ENCODE measurements at regions not wholly inside any gene's neighbourhood (a gene's known extent, or its start where the extent isn't known, plus 50 kb on each side); places are given as distances from the start of the nearest gene placed in this dataset.

GRCh38 chr12:115149279-115149678 is 465.3 kb upstream of the TBX3 start:
- 96% methylated on average over 2 of the region's 2 CpGs for WGBS
- no peaks in the 10 kb centered on the region for H3K27me3 ChIP-seq (ENCODE audit: control insufficient read depth in 4 of 4, insufficient read depth in 4 of 4, low read length in 3 of 4)

More at GRCh38 chr12:115149279-115149678, 465.3 kb upstream of the TBX3 start:
- H3K4me3 ChIP-seq (ENCODE audit: low read depth in 1 of 3, low read length in 3 of 3) = no peak overlapping the region
- no peak overlapping the region for H3K27ac ChIP-seq (ENCODE audit: low read depth in 1 of 2, low read length in 2 of 2)
- no peaks in the 10 kb centered on the region for H3K4me1 ChIP-seq (ENCODE audit: control insufficient read depth in 4 of 4, insufficient read depth in 4 of 4, low read length in 3 of 4)
- H3K9ac ChIP-seq (ENCODE audit: low read depth in 1 of 2, low read length in 2 of 2) = no peak overlapping the region
- no peak for TF ChIP-seq RAD21 (IDR thresholded peaks at IDR 0.05)
- no peak for TF ChIP-seq HNF4A (conservative IDR thresholded peaks at IDR 0.05)
- TF ChIP-seq REST (IDR thresholded peaks at IDR 0.05) = no peak
- no peak for TF ChIP-seq TAF1 (conservative IDR thresholded peaks at IDR 0.05)
- TF ChIP-seq ZBTB33 (IDR thresholded peaks at IDR 0.05) = no peak
- no peak for TF ChIP-seq YY1 (IDR thresholded peaks at IDR 0.05)
- no peak for TF ChIP-seq CTCF (IDR thresholded peaks at IDR 0.05; ENCODE audit: low read depth, low read length, missing input control)
- no peaks in the 10 kb centered on the region for H3K9me3 ChIP-seq (ENCODE audit: control insufficient read depth in 4 of 4, low read length in 3 of 4)
- no peaks in the 10 kb centered on the region for H3K36me3 ChIP-seq (ENCODE audit: control insufficient read depth in 4 of 4, insufficient read depth in 3 of 4, low read depth in 1 of 4, low read length in 3 of 4)
- no peak for DNase-seq (ENCODE audit: low spot score)

Data from liver (tissue), 8 donors.